HG02798 (cell line): ENCODE measurements at regions not wholly inside any gene's neighbourhood (a gene's known extent, or its start where the extent isn't known, plus 50 kb on each side); places are given as distances from the start of the nearest gene placed in this dataset.
A peak's percentile ranks its signal among the peaks of the same experiment; 100 is the strongest.

Experiments used
- ATAC-seq: cut with Tn5 transposase; IDR thresholded peaks from one replicate; pipeline ENCODE4 v1.9.1; 2021; ENCODE audit warnings: mild to moderate bottlenecking; ENCODE audit not compliant: unreplicated experiment, poor library complexity

DNA sequence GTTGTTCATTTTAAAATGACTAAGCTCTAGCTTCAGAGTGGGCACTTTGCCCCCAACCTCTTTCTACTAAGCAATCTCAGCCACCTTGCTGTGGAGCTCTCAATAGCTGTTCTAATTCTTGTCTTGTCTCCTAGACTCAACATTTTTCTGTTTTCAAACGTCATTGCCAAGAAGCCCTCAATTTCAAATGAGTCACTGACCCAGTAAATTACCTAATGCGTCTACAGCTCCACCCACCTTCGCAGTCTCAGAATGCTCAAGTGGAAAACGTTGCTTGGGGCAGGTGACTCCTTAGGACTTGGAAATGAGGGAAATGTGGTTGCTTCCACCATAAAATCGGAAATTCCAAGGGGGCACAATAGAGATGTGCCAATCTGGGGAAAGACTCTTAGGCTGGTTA, 59.0 kb downstream of the ING2 start:
- no peak for ATAC-seq

DNA sequence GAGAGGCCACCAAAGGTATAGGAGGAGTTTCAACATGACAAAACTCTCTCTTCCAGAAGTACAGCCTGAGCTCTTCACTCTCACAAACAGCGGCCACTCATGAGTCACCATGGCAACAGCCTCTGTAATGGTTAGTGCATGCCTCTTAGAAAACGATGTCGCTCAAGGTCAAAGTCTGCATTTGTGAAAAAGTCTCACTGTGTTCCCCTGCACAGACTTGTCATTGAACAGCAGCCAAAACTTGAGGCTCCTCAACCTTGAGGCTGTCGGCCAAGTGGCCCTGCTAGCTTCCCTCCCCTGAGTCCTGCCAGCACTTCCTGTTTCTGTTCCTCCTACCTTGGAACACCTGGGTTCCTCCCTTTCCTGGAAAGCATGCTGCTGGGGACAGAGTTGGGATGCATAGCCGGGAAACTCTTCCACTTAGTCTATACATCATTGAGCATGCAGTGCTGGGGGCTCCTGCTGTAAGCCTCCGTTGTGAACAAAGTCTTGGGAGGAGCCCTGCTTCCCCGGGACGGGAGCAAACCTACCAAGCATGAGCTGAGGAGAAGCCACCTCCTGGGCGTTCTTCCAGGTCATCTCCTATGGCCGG, 66.6 kb downstream of the ING2 start:
- peak; percentile 56 for ATAC-seq

DNA sequence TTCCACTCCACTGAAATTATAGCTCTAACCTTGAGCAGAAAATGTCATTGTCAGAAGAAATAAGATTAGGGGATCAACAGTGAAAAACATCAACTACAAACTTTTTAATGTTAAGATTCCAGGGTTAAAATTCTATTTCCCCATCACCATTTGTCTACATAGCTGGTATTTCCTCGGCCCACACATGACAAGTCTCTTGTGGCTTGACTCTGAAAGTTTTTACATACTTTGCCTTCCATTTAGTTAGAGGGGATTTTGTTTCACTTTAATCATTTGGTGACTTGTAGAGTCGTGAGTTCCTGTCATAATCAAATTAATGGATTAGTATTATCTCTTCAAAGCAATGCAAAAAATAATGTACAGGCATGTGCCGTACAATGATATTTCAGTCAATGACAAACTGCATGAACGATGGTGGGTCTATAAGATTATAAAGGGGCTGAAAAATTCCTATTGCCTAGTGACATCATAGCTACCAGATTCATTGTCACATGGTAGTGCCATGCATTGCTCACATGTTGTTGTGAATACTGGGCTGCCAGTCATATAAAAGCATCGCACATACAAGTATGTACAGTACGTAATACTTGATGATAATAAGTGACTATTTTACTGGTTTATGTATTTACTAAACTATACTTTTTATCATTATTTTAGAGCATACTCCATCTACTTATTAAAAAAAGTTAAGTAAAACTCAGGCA, 72.0 kb downstream of the ING2 start:
- no peak for ATAC-seq

GRCh38 chr4:183580370-183580769, 75.5 kb downstream of the ING2 start:
- ATAC-seq, result no peak

DNA sequence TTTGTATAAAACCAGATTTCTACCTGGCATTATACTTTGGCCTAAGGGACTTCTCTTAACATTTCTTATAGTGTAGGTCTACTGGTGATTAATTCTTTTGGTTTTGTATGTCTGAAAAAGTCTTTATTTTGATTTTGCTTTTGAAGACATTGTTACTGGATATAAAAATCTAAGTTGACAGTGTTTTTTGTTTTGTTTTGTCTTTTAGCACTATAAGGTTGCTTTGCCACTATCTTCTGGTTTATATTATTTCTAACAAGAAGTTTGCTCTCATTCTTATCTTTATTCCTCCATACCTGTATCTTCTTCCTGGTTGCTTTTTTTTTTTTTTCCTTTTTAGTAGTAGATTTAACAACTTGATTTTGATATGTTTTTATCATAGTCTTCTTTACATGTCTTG, 76.0 kb downstream of the ING2 start:
- no peak for ATAC-seq

GRCh38 chr4:183586824-183587223, 72.2 kb downstream of the RWDD4 start:
- ATAC-seq, result no peak

DNA sequence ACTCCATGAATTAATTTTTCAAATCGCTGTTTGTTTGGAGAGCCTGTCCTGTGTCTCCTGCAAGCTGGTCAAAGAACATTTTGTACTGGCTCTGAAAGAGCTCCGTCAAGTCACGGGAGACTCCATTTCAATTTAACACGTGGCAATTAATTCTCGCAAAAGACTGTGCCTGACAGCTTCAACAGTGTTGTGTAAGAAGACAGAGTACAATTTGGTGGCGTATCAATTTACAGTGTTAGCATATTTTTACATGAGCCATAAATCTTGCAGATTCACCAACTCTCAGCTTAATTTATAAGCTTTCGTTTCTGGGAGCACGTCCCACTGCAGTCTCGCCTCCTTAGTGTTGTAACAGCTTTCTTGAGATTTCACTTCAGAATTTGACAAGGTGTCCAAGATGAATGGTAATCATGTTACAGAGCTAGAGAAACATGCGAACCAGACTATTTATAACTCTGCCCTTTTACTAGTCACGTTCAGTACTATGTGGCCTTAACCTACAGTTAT, 70.8 kb downstream of the RWDD4 start:
- no peak for ATAC-seq

- no peak for ATAC-seq
Measured at GRCh38 chr4:183588691-183589090, 70.3 kb downstream of the RWDD4 start.

- no peak for ATAC-seq
Measured at GRCh38 chr4:183589461-183590099, 69.4 kb downstream of the RWDD4 start.
